ELR (cell line): ENCODE measurements at regions not wholly inside any gene's neighbourhood (a gene's known extent, or its start where the extent isn't known, plus 50 kb on each side); places are given as distances from the start of the nearest gene placed in this dataset.
"Not testable (repeated sequence)": the region's sequence is repeated elsewhere in the genome, so short reads cannot be mapped to it uniquely, and the experiment has no call there.

Source experiments
- DNase-seq: peaks from one replicate; pipeline ENCODE4 v3.0.0-alpha.2; 2015; ENCODE audit warnings: low read depth

- no peak for DNase-seq
These were observed 538.8 kb downstream of the MATN1 start for GRCh38 chr1:30184393-30185141.

GRCh38 chr1:30183895-30184294 lies 539.5 kb downstream of the MATN1 start:
- no peak for DNase-seq

GRCh38 chr1:30183006-30183405 lies 540.4 kb downstream of the MATN1 start:
- DNase-seq = no peak

- no peak for DNase-seq
These were observed 543.3 kb downstream of the MATN1 start for GRCh38 chr1:30179942-30180543.

GRCh38 chr1:30176477-30176876 lies 546.9 kb downstream of the MATN1 start:
- no peak for DNase-seq

- DNase-seq = no peak
These were observed 548.9 kb downstream of the MATN1 start for GRCh38 chr1:30174499-30174898.

GRCh38 chr1:30173560-30173959 lies 549.8 kb downstream of the MATN1 start:
- DNase-seq = no peak

GRCh38 chr1:30172757-30173156 lies 550.6 kb downstream of the MATN1 start:
- DNase-seq = no peak

- no peak for DNase-seq
These were observed 551.1 kb downstream of the MATN1 start for GRCh38 chr1:30172299-30172694.

- no peak for DNase-seq
These were observed 551.7 kb downstream of the MATN1 start for GRCh38 chr1:30171537-30172298.

- DNase-seq = no peak
These were observed 554.1 kb downstream of the MATN1 start for GRCh38 chr1:30169269-30169668.

- no peak for DNase-seq
These were observed 557.2 kb downstream of the MATN1 start for GRCh38 chr1:30166174-30166573.

- no peak for DNase-seq
These were observed 558.3 kb downstream of the MATN1 start for GRCh38 chr1:30165116-30165515.

GRCh38 chr1:30164693-30165092 lies 558.7 kb downstream of the MATN1 start:
- DNase-seq = no peak

GRCh38 chr1:30162565-30162964 lies 560.8 kb downstream of the MATN1 start:
- DNase-seq = no peak

GRCh38 chr1:30161953-30162352 lies 561.4 kb downstream of the MATN1 start:
- DNase-seq = no peak

GRCh38 chr1:30160999-30161689 lies 562.2 kb downstream of the MATN1 start:
- no peak for DNase-seq

- DNase-seq = no peak
These were observed 564.4 kb downstream of the MATN1 start for GRCh38 chr1:30159015-30159414.

- DNase-seq = not testable (repeated sequence)
These were observed 567.7 kb downstream of the MATN1 start for GRCh38 chr1:30155698-30156097.

GRCh38 chr1:30155253-30155652 lies 568.1 kb downstream of the MATN1 start:
- not testable (repeated sequence) for DNase-seq

- DNase-seq = no peak
These were observed 569.5 kb downstream of the MATN1 start for GRCh38 chr1:30153743-30154449.

- DNase-seq = no peak
These were observed 571.6 kb downstream of the MATN1 start for GRCh38 chr1:30151826-30152225.
